Right ventricle myocardium superior (tissue), 1 donor: ENCODE measurements at regions not wholly inside any gene's neighbourhood (a gene's known extent, or its start where the extent isn't known, plus 50 kb on each side); places are given as distances from the start of the nearest gene placed in this dataset.

Experiments used
- ATAC-seq: fragments of 200-7000 bp; cut with Tn5 transposase; one replicate; pipeline ENCODE4 v1.9.1; 2020; ENCODE audit warnings: mild to moderate bottlenecking; ENCODE audit not compliant: poor library complexity
- DNase-seq: peaks from one replicate; pipeline ENCODE4 v3.0.0-alpha.2; 2020
- intact Hi-C: fragments of 100-400 bp; cut with DNase I; formaldehyde crosslinking; loops from one replicate; pipeline ENCODE4 v1.11.2; 2022
- donor health status: DM: no; HTN: yes; CAD: no; lungs with severe emphysema.

DNA sequence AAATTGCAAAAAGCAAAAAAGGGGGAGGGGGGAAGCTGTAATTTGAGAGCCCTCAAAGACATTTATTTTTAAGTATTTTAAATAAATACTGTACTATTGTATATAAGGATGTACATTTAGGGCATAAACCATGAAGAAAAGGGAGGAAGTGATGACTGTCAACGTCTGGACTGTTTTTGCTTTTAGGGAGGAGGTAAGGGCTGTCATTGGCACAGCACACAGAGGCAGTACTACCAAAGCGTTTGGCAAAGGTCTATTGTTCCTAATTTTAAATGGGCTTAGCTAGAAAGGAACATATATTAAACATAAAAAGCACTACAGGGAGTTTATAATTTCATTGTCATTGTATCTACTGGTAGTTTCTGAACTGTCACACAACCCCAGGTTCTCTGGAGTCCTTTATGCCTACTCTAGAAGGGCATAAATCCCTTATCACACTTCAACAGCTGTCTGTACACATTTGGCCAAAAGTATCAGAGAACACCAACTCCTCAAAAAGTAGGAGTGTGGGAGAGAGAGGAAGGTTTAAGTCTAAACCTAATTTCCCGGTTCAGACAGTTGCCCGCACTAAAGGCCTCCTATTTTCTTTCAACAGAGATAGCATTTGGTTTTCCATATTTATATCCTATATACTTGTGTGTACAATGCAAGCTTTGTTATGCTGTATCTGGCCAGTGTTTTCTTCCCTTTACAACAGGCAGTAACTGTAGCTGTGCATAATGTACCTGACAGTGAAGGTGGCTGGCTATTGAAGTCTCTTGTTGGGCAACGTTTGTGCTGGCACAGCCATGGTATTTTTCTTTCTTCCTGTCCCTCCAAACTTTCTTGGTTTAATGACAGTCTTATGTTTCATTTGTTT is 406.2 kb downstream of the KLF5 start:
- ATAC-seq: no peak
- intact Hi-C loops: no loop called here
- DNase-seq: no peak

GRCh38 chr13:73462241-73462640 is 403.4 kb downstream of the KLF5 start:
- intact Hi-C loops: no loop called here
- ATAC-seq: no peak
- no peak for DNase-seq

- intact Hi-C loops: no loop called here
- no peak for DNase-seq
- ATAC-seq: no peak
Measured at GRCh38 chr13:73451221-73452029, 392.6 kb downstream of the KLF5 start.

DNA sequence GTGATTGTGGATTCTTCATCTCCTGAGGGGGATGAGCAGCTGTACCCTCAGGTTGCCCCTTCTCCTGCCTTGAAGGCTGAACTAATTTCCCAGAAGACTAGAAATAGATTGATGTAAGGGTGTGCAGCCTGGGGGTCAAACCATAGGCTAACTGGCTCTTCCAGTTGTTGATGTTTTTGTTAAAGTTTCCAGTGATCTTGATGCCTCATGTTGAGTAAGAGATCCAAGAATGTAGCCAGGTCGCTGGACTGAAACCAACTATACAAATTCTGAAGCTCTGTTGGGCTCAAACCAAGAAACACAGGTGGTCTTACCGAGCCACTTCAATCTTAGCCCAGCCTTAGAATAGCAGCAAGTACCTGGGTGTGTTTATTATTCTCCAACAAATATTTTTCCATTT is 391.8 kb downstream of the KLF5 start:
- intact Hi-C loops: no loop called here
- DNase-seq (no peak), ATAC-seq (no peak)

DNA sequence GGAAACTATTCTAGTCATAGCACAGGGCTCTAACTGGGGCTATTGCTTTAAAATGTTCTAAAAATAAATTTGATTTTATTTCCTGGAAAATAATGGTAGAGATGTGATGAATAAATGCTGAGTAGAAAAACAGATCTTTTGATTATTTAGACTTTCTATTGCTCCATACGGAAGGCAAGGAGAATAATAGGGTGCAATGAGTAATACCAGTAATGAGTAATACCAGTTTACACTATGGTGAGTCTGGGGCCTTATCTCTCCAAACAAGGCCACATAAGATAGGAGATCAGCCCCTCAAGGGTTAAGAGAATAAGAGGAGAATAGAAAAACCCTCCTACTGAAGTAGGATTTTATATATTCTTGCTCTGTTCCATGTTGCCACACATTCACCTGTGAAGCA is 390.4 kb downstream of the KLF5 start:
- no peak for DNase-seq
- ATAC-seq: no peak
- intact Hi-C loops: no loop called here

GRCh38 chr13:73440296-73440895 is 381.6 kb downstream of the KLF5 start:
- DNase-seq: no peak
- no peak for ATAC-seq
- intact Hi-C loops: no loop called here

DNA sequence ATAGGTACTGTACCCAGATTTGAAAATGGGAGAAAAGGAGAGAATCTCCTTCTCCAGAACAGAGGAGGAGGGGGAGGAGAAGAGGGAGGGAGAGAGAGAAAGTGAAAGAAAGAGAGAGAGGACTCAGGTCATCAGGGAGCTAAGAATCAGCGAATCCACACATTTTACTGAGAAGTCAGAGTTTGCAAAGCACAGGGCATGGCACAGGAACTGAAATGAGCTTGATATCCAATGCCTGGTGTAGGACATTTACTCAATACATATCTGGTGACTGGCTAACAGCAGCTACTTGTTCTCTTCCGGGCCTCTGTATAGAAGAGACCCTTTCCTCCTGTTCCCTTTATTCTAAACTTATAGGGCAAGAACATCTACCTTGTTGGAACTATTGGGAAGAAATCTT is 375.1 kb downstream of the KLF5 start:
- ATAC-seq: no peak
- no peak for DNase-seq

DNA sequence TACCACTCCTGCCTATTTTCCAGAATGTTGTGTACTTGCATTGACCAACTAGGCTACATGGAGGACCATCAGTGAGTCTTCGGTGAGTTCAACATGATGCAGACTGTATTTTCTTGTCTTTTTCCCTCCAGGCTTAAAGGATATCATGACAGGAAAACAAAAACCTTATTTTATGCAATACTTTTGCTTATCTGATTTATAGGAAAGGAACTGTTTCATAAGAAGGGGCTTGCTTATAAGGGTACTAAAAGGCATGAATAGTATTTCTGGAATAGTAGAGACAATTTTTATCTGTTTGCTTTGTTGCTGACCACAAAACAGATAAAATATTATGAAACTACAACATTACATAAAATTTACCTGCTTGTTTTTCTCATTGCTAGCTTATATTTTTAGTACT is 374.7 kb downstream of the KLF5 start:
- no peak for DNase-seq
- intact Hi-C loops: no loop called here
- ATAC-seq: no peak

More for the DNA sequence above, 375.1 kb downstream of the KLF5 start:
- intact Hi-C loops: no loop called here

GRCh38 chr13:73429701-73430100 is 370.9 kb downstream of the KLF5 start:
- DNase-seq: no peak
- ATAC-seq: no peak
- intact Hi-C loops: no loop called here

DNA sequence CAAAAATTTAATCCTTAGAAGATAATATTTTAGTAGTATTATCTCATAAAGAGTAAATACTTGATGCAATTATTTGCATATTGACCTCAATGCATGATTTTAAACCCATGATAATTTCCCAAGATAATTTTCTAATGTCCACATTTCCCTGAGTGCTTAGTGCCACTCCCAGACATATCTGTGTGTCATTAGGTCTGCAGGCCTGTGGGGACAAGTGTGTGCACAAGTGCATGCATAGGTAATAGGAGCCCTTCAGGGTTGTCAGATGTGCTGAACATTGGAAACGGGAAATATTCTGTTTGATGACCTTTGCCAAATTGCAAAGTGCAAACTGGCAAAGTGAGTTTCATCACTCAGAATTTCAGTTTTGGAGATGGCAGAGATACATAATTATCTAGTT is 369.9 kb downstream of the KLF5 start:
- no peak for DNase-seq
- intact Hi-C loops: no loop called here
- ATAC-seq: no peak

DNA sequence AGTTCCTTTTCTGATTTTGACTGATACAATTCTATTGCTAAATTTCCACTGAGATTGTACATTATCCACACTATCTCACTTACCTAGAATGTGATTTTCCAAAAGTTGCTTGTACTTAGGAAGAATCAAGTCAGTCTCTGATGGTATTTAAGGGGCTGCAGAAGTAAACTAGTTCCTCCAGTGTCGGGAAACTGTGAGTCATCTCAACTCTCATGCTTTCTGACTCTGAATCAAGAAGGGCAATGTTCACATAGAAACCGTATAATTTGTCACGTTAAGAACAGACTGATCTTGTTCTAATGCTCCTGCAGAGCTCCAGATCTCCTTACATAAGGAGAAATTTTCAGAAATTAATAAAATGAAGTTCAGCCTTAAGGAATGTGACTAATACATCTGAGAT is 369.3 kb downstream of the KLF5 start:
- DNase-seq (no peak), ATAC-seq (no peak)
- intact Hi-C loops: no loop called here

DNA sequence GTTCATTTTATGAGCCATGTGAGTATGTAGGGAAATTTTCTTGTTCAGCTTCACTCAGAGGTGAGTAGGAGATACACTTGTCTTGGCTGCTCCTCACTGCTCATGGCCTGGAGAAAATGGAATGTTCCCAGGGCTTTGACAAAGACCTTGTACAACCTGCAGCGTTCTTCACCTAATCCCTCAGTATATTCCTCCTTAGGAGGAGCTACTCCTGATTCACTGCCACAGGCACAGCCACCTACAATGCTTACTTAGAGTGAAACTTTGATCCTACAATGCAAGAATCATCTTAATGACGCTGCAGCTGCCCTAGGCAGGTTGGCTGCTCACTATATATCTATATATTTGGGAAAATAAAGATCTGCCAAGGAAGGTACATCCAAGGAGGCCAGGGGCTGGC is 364.2 kb downstream of the KLF5 start:
- ATAC-seq (no peak), DNase-seq (no peak)
- intact Hi-C loops: no loop called here

DNA sequence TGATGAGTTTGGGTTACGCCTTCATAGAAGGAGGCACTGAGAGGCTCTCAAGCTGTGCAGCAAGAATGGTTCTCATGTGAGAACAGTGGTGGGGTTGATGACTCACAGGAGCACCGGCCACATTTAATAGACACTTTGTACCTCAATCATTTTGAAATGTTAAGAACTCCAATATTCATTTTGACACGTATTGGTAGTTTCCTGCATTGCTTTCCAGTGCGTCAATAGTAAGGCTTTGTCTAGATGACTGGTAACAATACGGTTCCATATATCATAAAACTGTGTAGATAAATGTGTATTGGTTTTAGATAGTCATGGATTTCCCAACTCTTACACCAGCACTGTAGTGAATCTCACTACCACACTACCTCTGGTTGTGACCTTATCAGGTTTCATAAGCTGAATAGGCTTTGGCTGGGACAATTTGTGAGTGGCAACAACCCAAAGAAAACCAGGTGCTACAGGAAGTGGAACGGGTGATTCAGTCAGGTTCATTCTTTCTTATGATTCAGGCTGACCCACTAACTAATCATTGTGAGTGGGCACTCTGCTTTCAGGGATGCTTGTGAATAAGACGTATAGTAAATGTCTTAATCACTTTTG is 362.6 kb downstream of the KLF5 start:
- DNase-seq (no peak), ATAC-seq (no peak)
- intact Hi-C loops: no loop called here

- DNase-seq (no peak), ATAC-seq (no peak)
- intact Hi-C loops: no loop called here
Measured at GRCh38 chr13:73419186-73419585, 360.4 kb downstream of the KLF5 start.

DNA sequence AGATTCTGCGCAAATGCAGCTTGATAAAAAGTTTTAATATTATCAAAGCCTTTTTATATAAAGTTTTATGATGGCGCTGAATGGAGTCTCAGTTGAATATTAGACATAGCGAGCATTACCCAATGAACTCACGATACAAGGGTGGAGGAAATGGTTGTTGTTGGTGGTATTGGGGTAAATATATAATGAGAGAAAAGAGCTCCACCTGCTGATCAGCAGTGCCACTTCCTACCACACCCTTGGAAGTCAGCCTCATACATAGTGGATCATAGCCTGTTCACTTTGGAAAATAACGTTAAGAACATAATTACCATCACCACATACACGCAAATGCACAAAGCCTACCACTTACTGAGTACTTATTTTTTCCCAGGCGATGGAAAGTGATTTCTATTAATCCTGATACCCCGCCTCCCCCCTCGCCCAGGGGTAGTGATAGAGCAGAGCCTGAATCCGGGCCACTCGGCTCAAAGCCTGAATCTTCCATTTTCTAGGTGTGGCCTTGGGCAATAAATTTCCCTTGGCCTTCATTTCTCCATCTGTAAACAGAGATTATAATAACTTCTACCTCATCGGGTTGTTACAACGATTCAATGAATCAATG is 358.3 kb downstream of the KLF5 start:
- intact Hi-C loops: no loop called here
- ATAC-seq: no peak
- no peak for DNase-seq

DNA sequence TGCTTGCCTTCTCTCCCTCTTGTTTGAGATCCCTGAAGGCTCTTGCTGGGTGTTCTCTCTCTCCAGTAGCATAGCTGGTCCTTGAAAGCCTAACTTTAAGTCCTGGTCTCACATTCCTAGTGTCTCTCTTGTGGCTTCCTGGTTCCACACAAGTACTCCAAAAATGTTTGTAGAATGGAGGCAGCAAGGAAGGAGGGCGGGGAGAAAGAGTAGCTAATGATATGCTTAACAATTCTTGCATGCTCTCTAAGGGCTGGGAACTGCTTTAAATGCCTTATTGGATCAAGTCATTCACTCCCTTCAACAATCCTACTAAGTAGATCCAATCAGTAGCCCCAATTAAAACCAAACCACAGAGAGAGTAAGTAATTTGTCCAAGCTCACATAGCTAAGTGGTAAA is 357.3 kb downstream of the KLF5 start:
- DNase-seq: no peak
- intact Hi-C loops: no loop called here
- ATAC-seq: no peak

DNA sequence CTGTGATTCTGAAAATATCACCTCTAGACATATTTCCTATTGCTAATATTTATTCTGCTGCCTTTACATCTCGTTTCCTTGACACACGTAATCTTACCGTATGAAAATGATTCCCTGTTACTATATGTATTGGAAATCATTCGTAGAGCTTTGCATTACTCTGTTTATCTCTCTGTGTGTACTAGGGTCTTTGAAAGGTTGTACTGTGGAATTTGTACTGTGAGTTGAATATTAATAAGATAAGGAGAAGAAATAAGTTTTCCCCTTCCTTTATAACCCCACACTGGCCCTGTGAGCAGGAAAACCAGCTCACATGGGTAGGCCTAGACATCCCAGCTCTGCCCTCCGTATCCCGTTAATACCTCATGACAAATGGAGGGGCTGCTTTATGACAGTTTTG is 354.9 kb downstream of the KLF5 start:
- DNase-seq: no peak
- ATAC-seq: no peak
- intact Hi-C loops: no loop called here

DNA sequence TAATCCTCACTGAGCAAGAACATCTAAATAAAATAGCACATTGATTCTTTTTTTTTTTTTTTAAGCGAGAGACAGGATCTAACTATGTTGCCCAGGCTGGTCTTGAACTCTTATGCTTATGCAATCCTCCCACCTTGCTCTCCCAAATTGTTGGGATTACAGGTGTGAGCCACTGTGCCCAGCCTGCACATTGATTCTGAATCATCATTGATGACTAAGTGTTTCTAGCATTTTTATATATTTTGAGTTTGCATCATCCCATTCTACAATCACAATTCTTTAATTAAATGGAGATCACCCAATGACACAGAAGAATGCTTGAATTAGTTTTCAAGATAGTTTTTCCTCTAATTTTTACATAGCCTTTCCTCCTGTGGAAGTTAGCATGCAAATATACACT is 354.1 kb downstream of the KLF5 start:
- no peak for ATAC-seq
- no peak for DNase-seq
- intact Hi-C loops: no loop called here
